ENCODE measurements at regions not wholly inside any gene's neighbourhood (a gene's known extent, or its start where the extent isn't known, plus 50 kb on each side); places are given as distances from the start of the nearest gene placed in this dataset.

DNA sequence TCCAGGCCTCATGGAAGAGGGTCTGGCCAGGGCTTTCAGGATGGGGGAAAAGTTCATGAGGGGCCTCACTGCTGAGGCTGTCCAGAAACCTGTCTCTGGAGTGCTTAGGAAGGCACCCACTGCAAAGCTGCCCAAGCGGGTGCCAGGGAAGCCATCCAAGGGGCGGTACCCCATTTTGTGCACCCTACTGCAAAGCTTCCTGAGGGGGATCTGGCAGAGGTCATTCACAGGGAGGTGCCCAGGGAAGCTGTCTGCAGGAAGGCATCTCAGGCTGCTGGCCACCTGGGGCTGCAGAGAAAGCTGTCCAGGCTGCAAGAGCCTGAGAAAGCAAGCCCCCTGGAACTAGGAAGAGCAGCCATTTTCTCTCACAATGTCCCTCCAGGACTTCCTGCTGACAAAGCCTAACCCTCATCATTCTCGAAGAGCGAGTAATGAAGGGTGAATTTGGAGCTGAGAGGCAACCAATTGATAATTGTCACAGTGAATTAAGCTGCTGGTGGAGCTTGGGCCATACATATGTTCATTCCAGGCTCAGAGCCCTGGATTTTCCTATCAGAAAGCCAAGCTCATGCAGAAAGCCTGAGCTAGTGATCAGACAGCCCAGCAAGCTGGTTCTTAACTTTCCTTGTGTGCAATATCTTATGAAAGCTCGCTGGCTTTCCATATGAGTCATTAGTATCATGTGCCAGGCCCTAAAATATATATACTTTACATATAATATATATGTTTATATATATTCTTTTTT lies 62.2 kb upstream of the SLC22A16 start:
- in situ Hi-C loops (cut with HindIII; ENCODE audit: low sequenced_read_pairs), result loop anchor here (10.0 kb wide), 1 partner anchor 416 kb away; the partner anchor contains the start of gene GTF3C6
- no peak overlapping the region for H3K4me3 ChIP-seq (ENCODE audit: low read depth, low read length)
- TF ChIP-seq, protein P1, sequence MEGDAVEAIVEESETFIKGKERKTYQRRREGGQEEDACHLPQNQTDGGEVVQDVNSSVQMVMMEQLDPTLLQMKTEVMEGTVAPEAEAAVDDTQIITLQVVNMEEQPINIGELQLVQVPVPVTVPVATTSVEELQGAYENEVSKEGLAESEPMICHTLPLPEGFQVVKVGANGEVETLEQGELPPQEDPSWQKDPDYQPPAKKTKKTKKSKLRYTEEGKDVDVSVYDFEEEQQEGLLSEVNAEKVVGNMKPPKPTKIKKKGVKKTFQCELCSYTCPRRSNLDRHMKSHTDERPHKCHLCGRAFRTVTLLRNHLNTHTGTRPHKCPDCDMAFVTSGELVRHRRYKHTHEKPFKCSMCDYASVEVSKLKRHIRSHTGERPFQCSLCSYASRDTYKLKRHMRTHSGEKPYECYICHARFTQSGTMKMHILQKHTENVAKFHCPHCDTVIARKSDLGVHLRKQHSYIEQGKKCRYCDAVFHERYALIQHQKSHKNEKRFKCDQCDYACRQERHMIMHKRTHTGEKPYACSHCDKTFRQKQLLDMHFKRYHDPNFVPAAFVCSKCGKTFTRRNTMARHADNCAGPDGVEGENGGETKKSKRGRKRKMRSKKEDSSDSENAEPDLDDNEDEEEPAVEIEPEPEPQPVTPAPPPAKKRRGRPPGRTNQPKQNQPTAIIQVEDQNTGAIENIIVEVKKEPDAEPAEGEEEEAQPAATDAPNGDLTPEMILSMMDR (IDR thresholded peaks at IDR 0.05; ENCODE audit: low read depth, low read length), result no peak
- DNase-seq (ENCODE audit: low read depth, low spot score), result no peak

- TF ChIP-seq, protein P1 (IDR thresholded peaks at IDR 0.05; ENCODE audit: low read depth, low read length), result no peak
- in situ Hi-C loops (cut with HindIII; ENCODE audit: low sequenced_read_pairs), result loop anchor here (10.0 kb wide), 1 partner anchor 417 kb away; the partner anchor contains the start of gene GTF3C6
- no peak overlapping the region for H3K4me3 ChIP-seq (ENCODE audit: low read depth, low read length)
- DNase-seq (ENCODE audit: low read depth, low spot score), result peak; percentile 96
Observed at GRCh38 chr6:110537208-110538123, 61.1 kb upstream of the SLC22A16 start.

DNA sequence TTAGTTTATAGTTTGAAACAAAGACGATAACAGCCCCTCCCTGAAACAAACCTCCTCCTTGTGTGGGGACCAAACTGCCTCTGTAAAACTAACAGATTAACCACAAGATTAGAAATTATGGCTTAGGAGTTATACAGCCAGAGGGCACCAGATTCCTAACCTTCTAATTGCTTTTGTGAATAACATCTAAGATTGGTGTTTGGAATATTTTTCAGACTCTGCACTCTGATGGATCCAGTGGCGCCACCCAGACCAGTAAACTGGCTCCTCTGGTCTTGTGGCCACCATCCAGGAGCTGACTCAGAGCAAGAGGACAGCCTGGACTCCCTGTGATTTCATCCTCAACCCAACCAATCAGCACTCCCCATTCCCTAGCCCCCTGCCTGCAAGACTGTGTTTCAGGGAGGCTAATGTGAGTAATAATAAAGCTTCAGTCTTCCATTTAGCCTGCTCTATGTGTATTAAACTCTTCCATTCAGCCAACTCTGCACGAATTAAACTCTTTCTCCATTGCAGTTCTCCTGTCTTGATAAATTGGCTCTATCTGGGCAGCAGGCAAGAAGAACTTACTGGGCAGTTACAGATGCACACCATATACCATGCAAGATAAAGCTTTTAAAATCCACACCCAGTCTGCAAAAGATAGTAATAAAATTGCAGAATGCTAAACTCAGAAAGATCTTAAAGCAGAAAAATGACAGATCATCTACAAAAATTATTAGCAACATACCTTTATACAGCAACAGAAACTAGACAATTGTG lies 58.5 kb upstream of the SLC22A16 start:
- peak; percentile 95 for DNase-seq (ENCODE audit: low read depth, low spot score)
- TF ChIP-seq, protein P1 (IDR thresholded peaks at IDR 0.05; ENCODE audit: low read depth, low read length), result no peak
- in situ Hi-C loops (cut with HindIII; ENCODE audit: low sequenced_read_pairs), result loop anchor here (10.0 kb wide), 1 partner anchor 420 kb away; the partner anchor contains the start of gene GTF3C6
- H3K4me3 ChIP-seq (ENCODE audit: low read depth, low read length), result no peak overlapping the region

DNA sequence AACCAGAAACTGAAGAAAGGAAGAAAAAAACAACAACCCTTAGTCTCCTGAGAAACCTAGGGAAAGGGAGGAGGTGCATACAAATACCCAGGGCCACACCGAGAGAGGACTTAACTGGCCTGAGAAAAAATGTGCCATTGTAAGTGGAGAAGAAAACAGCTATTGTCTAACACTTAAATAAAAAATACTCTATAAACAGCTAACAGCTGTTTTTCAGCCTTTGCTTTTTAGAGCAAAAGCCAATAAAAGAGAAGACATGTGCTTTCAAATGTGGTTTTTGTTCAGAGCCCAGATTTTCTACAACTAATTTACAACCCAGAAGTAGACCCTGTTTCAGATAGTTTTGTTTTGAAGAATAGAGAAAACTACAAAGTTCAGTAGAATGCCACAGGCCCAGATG lies 56.0 kb upstream of the SLC22A16 start:
- in situ Hi-C loops (cut with HindIII; ENCODE audit: low sequenced_read_pairs), result loop anchor here (10.0 kb wide), 1 partner anchor 422 kb away; the partner anchor contains the start of gene GTF3C6
- DNase-seq (ENCODE audit: low read depth, low spot score), result no peak
- H3K4me3 ChIP-seq (ENCODE audit: low read depth, low read length), result no peak overlapping the region
- TF ChIP-seq, protein P1 (IDR thresholded peaks at IDR 0.05; ENCODE audit: low read depth, low read length), result no peak

GRCh38 chr6:110530671-110531070 lies 54.3 kb upstream of the SLC22A16 start:
- no peak overlapping the region for H3K4me3 ChIP-seq (ENCODE audit: low read depth, low read length)
- in situ Hi-C loops (cut with HindIII; ENCODE audit: low sequenced_read_pairs), result loop anchor here (10.0 kb wide), 1 partner anchor 424 kb away; the partner anchor contains the start of gene GTF3C6
- DNase-seq (ENCODE audit: low read depth, low spot score), result no peak
- TF ChIP-seq, protein P1 (IDR thresholded peaks at IDR 0.05; ENCODE audit: low read depth, low read length), result no peak

GRCh38 chr6:110529907-110530306 lies 53.5 kb upstream of the SLC22A16 start:
- in situ Hi-C loops (cut with HindIII; ENCODE audit: low sequenced_read_pairs), result loop anchor here (10.0 kb wide), 1 partner anchor 425 kb away; the partner anchor contains the start of gene GTF3C6
- TF ChIP-seq, protein P1 (IDR thresholded peaks at IDR 0.05; ENCODE audit: low read depth, low read length), result no peak
- no peak for DNase-seq (ENCODE audit: low read depth, low spot score)
- H3K4me3 ChIP-seq (ENCODE audit: low read depth, low read length), result no peak overlapping the region

All from astrocyte of the spinal cord (primary cell).